GM18907 (cell line): ENCODE measurements at regions not wholly inside any gene's neighbourhood (a gene's known extent, or its start where the extent isn't known, plus 50 kb on each side); places are given as distances from the start of the nearest gene placed in this dataset.
"Not testable (repeated sequence)": the region's sequence is repeated elsewhere in the genome, so short reads cannot be mapped to it uniquely, and the experiment has no call there.

Experiments used
- ATAC-seq: cut with Tn5 transposase; IDR thresholded peaks from one replicate; pipeline ENCODE4 v1.9.1; 2021; ENCODE audit warnings: mild to moderate bottlenecking, moderate library complexity; ENCODE audit not compliant: unreplicated experiment

DNA sequence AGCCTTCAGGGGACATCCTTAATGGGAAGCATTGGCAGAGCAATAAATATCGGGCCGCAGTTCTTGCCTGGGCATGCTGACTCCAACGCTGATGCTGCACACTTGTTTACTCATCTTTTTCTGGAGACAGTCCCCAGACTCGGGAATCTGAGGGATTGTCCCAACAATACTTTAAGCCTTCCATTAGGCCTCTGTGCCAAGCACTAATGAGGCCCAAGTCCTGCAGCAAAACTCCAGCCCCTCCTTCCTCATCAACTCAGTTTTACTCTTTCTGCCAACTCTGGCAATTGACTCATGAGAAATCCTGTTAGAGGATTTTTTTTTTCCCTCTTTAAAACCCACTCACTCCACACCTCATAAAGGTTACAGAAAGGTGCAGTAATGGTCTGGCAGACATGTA is 233.4 kb upstream of the PELI2 start:
- no peak for ATAC-seq

DNA sequence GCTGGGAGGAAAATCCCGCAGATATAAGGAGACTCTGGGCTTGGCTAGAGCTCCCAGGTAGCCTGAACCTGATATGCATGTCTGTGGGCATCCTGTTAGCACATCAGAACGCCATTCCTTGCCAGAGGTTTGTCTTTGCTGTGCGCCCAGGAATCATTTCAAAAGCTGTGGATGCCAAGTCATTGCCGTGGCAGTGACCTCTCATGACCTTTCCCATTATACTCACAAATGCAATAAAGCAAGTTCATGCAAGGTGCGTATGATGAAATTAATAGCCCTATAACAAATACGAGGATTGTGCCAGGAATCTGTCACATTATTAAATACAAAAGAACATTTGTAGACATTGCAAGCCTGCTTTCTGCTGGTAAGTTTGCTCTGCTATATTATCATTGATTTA is 229.1 kb upstream of the PELI2 start:
- no peak for ATAC-seq

DNA sequence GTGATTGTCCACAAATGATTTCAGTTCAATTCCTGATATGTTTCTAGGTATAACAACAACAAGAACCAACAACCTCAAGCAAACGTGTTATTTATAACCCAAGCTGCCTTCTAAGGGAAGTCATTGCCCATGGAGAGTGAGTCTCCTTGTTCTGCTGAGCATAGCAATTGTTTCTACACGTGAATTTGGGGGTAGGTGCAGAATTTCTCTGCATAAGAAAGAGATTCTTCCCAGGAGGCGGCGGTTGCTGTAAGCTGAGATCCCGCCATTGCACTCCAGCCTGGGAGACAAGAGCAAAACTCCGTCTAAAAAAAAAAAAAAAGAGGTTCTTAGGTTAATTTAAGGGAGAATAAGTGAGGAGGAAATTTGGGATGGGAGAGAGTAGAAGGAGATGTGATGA is 226.5 kb upstream of the PELI2 start:
- no peak for ATAC-seq

DNA sequence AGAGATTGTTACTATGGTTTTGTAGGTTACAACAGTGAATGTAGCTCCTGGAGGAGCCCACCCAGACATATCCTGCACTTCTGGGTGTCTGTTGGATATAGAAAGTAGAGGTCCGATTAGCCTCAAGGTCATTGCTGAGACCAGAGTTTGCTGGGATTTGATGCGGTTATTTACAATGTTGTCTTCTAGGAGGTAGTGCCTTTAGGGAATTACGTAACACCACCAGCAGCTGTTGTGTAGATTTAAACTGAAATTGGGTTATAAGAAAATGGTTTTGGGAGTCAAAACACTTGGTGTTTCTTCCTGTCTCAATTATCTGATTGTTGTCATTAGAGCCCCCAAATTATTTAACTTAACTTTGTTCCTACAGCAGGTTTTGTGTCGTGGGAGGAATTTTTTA is 225.3 kb upstream of the PELI2 start:
- no peak for ATAC-seq

DNA sequence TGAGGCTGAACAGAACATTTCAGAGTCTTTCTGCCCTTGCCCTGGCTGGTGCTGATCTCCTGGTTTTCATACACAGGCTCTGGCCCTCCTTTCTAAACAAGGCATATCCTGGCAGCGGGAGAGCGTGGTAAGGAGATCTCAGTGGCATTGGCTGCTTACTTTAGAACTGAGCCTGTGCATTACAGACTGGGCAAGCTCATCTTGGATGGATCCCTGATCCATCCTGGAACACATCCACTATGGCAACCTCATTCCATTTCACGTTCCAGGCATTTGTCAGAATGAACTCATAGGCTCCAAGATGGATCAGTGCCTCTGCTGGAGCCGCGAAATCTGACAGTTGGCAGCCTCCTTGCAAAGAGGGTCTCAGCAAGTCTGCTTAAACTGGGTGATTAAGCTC is 224.5 kb upstream of the PELI2 start:
- no peak for ATAC-seq

DNA sequence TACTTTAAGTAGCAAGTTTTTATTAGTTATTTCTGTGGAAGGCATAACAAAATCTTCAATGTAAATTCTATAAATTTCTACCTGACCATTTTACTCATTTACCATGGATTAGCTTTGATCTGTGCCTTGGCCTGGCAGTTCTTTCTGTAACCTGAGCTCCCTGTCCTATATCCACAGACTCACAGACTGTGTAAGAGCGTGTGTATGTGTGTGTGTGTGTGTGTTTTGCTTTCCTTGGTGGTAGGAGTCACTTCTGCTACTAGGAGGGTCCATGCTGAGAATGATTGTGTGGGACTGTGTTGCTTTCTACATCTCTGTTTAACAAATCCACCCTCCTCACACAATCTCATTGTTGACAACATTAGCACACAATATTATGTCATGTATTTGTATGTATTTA is 221.2 kb upstream of the PELI2 start:
- ATAC-seq = no peak

DNA sequence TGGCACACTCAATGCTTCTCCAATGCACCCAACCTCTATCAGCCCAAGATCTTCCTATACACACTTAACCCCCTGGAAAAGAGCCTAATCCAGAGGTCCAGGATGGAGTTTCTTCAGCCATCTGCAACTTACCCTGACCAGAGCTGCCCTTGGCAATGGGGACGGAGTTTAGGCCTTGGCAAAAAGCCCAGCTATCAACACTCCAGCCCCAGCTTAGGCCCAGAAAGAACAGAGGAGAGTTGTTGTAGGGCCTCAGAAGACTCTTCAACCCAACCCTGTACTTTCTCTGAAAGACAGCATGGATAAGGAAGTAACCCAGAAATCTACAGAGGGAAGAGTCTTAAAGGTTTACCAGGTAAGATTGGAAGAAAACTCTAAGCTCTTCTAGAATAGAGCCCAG is 219.3 kb upstream of the PELI2 start:
- ATAC-seq = no peak

DNA sequence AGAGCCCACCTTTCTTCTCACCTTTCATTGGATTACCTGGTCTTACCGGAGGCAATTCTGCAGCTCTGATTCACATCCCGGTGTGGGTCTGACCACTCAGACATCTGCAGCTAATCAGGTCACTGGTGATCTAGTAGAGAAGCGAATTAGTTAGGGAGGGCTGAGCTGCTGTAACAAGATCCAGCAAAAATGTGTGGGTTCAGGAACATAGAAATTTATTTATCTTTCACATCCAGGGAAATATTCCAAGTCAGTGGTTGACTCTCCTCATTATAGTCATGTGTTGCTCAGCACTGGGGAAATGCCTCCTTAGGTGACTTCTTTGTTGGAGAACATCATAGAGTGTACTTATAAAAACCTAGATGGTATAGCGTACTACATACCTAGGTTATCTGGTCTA is 218.7 kb upstream of the PELI2 start:
- ATAC-seq = no peak

DNA sequence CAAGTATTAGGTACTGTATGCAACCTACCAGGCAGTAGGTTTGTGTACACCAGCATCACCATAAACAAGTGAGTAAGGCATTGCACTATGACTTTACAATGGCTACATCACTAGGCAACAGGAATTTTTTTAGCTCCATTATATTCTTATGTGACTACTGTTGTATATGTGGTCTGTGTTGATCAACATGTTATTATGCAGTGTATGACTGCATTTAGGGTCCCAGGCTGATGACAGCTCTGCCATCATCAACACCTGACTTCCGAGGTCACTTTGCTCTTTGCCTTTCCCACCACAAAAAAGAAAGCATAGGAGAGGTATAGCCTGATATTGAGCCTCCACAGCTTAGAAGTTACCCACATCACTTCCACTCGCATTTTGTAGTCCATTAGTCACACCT is 217.5 kb upstream of the PELI2 start:
- no peak for ATAC-seq

DNA sequence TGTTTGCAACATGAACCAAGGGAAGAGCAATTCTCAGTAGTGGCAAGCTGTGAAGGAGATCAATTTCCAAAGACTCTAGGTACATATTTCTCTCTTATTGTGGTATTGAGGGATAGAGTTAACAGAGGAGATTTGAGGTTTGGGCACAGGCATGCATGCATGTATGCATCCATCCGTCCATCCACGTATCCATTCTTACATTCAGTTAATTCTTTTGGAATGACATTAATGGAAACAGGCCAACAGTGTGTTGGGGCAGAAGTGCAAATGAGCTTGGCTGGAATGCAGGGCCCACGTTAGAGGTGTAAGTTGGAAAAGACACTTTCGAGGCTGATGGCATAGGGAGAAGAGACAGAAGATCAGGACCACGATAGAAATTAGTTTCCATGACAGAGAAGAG is 216.9 kb upstream of the PELI2 start:
- no peak for ATAC-seq

DNA sequence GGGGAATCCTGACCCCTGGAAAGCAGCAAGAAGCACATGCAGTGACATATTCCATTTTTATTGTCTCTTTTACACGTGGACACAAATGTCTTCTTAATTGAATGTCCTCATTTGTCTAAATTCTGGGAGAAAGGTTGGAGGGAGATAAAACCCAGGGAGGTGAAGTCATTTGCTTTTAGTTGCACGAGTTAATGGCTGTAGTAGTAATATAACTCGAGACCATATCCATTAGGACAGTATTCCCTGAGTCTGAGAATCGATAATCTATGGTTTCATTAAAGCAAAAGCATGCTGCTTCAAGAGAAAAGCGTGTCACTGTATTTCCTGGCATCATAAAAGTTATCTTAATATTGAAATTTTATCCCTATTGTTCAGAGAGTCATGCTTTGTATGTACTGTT is 216.0 kb upstream of the PELI2 start:
- ATAC-seq = no peak

DNA sequence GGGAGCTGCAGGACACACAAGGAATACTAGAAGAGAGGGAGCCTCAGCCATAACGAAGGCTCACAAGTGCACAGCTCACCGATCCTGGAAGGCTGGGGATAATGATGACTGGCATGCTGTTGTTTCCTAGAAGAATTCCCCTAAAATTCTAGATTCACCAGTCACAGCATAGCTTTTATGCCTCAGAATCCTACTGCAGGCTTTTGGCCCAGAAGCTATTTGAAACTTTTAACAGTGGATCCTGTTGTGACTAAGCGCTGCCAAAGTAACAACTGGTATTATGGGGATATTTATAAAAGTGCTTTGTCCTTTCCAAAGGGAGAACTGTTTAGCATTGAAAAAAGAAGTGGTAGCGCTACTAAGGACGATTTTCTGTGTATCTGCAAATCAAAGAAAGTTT is 214.1 kb upstream of the PELI2 start:
- no peak for ATAC-seq

DNA sequence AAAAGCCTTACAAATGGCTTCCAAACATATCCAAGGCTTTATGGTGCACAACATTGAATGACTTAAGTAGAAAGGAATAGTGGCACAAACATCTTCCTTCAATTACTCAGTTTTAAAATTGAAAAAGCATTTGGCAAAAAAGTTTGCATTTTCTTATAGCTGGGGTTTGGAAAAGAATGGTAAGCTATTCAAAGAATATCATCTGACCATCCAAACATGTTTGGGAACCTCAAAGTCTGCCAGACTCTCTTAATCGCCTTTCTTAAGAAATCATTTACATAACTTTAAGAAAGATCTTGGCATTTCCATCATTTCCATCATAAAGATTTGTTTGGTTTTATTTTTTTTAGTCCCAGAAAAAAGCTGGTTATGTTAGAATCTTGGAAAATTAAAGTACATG is 210.1 kb upstream of the PELI2 start:
- ATAC-seq = no peak

DNA sequence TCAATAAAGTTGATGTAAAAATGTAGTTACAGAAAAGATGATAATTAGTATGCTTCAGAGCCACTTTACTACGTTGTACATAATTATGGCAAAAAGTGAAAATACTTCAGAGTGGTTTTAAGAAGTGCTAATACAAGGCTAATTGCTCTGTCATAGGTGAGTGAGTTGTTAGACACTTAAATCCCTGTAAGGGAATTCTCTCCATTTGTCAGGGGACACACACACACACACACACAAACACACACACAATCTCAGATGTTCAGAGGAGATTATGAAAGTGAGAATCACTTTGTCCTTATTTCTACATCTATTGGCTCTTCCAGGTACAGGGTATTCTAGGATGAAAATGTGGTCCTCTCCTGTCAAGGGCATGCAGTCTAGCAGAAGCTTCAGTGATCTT is 208.3 kb upstream of the PELI2 start:
- ATAC-seq = no peak

DNA sequence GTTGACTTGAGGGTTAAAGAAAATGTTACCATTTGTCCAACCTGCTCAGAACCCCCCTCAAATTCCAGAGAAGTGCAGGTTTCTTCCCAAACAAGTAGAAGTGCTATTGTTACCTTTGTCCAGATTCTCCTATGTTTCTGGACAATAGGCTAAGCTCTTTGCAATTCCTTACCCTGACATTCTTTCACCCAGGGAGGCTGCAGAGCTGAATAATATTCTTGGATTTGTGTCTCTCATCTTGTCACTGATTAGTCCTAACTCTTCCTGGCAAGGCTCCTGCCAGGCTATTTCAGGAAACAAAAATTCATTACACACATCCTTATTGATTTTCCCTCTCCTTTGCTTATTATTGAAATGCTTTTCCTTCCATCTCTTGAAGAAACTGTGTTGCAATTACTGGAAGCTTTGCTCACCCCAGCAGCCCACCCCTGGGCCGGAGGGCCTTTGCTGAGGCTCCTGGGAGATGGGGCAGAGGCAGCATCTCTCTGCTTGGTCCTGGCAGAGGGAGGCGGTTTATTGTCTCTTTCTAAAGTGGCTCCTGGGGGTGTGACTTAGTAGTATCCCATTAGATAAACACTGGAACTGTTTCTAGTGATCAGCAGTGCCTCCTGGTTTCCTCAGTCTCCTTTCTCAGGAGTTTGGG is 207.5 kb upstream of the PELI2 start:
- ATAC-seq = no peak

DNA sequence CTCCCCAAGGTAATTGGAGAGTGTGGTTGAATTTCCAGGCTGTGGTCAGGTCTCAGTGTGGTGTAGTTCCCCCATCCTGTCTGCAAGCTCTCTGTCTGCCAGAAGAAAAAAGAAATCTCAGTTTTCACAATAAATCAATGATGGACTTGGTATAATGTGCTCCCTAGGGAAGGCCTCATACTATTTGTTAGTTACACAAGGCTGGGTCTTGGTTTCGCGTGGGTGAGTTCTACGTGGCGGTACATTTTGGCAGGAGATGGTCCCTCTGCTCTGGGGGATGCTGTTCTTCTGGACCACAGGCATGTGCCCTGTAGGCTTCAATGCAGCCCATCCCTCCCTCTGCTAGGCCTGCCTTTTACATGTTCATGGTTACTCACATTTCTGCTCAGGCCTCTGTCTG is 206.4 kb upstream of the PELI2 start:
- no peak for ATAC-seq

DNA sequence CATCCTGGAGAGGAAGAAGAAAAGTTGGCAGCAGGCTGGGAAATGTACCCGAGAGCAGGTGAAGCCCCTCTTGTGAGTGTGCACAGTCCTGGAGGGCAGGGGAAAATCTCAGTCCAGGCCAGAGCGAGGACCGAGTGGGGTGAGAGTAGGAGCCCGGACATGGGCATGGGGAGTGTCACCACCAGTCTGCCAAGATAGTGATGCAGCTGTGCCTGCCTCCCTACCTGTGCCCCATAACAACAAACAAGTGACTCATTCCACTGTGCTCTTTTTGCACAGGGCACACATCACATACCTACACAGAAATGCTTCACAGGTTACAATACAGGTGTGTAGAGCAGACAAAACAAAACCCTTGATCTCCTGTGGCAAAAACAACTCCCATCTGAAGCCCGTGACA is 205.9 kb upstream of the PELI2 start:
- ATAC-seq = no peak

DNA sequence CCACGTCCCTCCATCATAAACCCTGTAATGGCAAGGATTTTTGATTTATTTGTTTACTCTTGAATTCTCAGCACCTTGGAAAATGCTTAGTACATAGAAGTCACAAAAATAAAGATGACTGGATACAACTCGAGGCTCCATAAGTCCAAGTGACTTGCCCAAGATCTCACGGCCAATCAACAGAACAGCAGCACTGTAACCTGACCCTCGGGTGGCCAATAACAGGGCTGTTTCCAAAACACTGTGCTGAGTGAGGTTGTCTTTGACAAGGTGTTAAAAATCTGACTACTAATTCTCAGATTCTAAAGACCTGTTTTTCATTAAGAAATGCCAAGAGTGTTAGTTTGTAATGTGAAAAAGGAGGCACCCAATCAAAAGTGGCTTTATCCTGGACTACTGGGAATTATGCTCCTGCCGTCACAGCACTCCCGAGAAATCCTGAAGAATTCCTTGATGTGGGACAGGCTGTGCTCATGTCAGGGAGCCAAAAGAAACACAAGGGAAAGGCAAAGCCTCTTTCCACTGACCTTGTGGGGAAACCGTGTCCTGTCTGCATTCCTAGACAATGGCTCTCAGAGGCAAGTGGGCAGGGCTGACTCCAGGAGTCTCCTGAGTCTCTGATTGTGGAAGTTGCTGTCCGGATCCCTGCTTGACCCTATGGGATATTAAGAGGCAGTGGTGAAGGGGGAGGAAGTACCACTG is 204.7 kb upstream of the PELI2 start:
- ATAC-seq = no peak

DNA sequence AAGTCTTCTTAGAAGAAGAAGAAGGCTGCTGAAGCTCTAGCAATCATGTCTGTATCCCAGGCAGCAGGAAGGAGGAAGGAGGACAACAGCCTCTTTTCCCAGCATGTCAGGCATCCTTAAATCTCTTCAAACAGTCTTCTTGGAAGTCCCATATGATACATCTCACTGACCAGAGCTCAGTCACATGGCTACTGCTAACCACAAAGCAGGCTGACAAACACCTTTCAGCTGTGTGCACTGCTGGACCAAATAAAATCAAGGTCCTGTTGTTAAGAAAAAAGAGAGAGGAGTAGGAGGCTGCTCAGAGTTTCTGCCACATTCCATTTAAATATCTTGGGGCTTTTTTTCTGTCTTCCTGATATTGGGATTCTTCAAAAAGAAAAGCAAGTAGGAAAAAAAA is 203.4 kb upstream of the PELI2 start:
- ATAC-seq = no peak

DNA sequence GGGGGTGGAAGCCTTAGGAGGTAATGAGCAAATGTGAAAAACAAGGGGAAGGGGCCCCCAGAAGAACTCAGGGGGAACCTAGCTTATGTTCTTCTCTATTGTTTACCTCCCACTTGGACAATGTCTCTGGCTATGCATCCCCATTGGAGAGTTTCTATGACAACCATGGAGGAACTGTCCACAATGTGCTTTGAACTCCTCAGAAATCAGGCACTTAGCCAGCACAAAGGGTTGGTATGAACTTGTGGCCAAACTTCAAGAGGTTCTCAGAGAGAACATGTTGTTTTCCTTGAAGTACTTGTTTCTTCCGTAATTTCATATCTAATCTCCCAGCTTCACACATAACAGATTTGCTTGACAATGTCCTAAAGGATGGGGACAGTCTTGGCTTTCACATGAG is 202.8 kb upstream of the PELI2 start:
- ATAC-seq = no peak

DNA sequence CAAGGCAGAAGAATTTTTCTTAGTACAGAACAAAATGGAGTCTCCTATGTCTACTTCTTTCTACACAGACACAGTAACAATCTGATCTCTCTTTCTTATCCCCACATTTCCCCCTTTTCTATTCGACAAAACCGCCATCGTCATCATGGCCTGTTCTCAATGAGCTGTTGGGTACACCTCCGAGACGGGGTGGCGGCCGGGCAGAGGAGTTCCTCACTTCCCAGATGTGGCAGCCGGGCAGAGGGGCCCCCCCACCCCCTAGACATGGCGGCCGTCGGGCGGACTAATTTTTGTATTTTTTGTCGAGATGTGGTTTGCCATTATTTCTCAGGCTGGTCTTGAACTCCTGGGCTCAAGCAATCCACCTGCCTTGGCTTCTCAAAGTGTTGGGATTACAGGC is 198.4 kb upstream of the PELI2 start:
- ATAC-seq = not testable (repeated sequence)

DNA sequence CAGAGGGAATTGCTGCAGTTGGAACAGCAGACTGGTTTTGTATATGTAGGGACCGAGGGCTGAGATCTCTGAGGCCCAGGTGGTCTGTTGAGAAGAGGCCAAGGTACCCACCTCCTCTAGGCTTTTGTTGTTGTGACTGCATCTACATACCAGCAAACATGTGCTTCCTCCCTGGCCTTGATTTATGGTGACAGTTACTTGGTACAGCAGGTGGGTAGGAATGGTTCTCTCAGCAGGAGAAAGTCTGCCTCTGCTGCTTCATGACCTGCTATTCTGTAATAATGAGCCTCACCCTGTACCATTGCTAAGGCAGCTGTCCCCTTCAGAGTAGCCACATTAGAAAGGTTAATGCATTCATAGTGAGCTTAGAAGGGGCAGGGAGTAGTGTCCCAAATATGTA is 196.7 kb upstream of the PELI2 start:
- no peak for ATAC-seq

DNA sequence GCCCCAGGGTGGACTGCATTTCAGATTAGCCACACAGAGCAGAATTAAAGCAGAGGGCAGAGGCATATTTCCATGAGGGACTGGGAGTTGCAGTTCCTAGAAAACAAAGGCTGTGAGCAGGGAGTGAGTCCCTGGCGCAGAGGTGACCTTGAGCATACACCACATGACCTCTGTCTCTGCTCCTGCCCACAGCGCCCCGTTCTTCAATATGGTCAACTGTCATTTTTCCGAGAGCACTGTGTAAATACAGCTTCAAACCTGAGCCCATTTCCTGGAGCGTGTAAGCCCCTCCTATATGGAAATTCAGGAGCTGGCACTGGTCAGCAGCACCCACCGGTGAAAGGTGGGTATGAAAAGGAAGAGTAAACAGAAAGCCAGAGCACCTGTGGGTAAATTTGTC is 192.2 kb upstream of the PELI2 start:
- no peak for ATAC-seq
